OCI-LY1 (cell line): ENCODE measurements at regions not wholly inside any gene's neighbourhood (a gene's known extent, or its start where the extent isn't known, plus 50 kb on each side); places are given as distances from the start of the nearest gene placed in this dataset.

ENCODE experiments used
- H2AFZ ChIP-seq: fragments of 200-600 bp; sonication (generic), shearing (Covaris generic); 2 replicates; pipeline ENCODE4 v1.6.0; 2014; ENCODE audit warnings: antibody characterized with exemption, mild to moderate bottlenecking, low read length
- H3F3A ChIP-seq: fragments of 200-600 bp; sonication (generic), shearing (Covaris generic); 2 replicates; pipeline ENCODE4 v1.6.0; 2014; ENCODE audit warnings: mild to moderate bottlenecking, antibody characterized with exemption, low read length, moderate library complexity; ENCODE audit not compliant: insufficient read depth
- H3K27ac ChIP-seq: fragments of 200-600 bp; sonication (generic); 2 replicates; pipeline ENCODE4 v1.5.1; 2014; ENCODE audit warnings: low read length, mixed run types, mild to moderate bottlenecking, low read depth; ENCODE audit not compliant: poor library complexity, severe bottlenecking
- H3K27me3 ChIP-seq: fragments of 200-600 bp; sonication (generic); 2 replicates; pipeline ENCODE4 v1.6.0; 2014; ENCODE audit warnings: antibody characterized with exemption, mild to moderate bottlenecking, low read length, moderate library complexity; ENCODE audit not compliant: insufficient read depth
- H3K36me3 ChIP-seq: fragments of 200-600 bp; sonication (generic); 2 replicates; pipeline ENCODE4 v1.6.1; 2014; ENCODE audit warnings: mild to moderate bottlenecking, antibody characterized with exemption, low read length, moderate library complexity, mixed read lengths; ENCODE audit not compliant: insufficient read depth
- H3K4me1 ChIP-seq: fragments of 200-600 bp; sonication (generic); 2 replicates; pipeline ENCODE4 v1.5.1; 2014; ENCODE audit warnings: mild to moderate bottlenecking, low read length, moderate library complexity; ENCODE audit not compliant: insufficient read depth, severe bottlenecking
- H3K4me2 ChIP-seq: fragments of 200-600 bp; sonication (generic), shearing (Covaris generic); 2 replicates; pipeline ENCODE4 v1.6.1; 2014; ENCODE audit warnings: low read length
- H3K4me3 ChIP-seq: fragments of 200-600 bp; sonication (generic); 2 replicates; pipeline ENCODE4 v1.5.1; 2014; ENCODE audit warnings: low read length, low read depth, mild to moderate bottlenecking, mixed read lengths; ENCODE audit not compliant: poor library complexity, severe bottlenecking
- H3K79me2 ChIP-seq: fragments of 200-600 bp; shearing (Covaris generic); 2 replicates; pipeline ENCODE4 v1.6.1; 2016; ENCODE audit warnings: mixed run types, low read length, mixed read lengths; ENCODE audit not compliant: insufficient read depth
- H3K9ac ChIP-seq: fragments of 200-600 bp; sonication (generic), shearing (Covaris generic); 2 replicates; pipeline ENCODE4 v1.6.1; 2014; ENCODE audit warnings: mild to moderate bottlenecking, low read length, mixed read lengths
- H3K9me2 ChIP-seq: fragments of 200-600 bp; sonication (generic), shearing (Covaris generic); 2 replicates; pipeline ENCODE4 v1.6.1; 2014; ENCODE audit warnings: low read depth, mild to moderate bottlenecking, low read length, mixed read lengths
- H3K9me3 ChIP-seq: fragments of 200-600 bp; shearing (Covaris generic); 2 replicates; pipeline ENCODE4 v1.6.1; 2014; ENCODE audit warnings: low read length, mixed read lengths
- H4K20me1 ChIP-seq: fragments of 200-600 bp; sonication (generic), shearing (Covaris generic); 2 replicates; pipeline ENCODE4 v1.6.0; 2016; ENCODE audit warnings: mild to moderate bottlenecking, low read length; ENCODE audit not compliant: insufficient read depth
- EZH2 ChIP-seq: fragments of 200-600 bp; sonication (generic), shearing (Covaris generic); IDR thresholded peaks from 2 replicates; pipeline ENCODE4 v1.8.0; 2017; ENCODE audit warnings: borderline replicate concordance, mixed run types, mild to moderate bottlenecking, antibody characterized with exemption, low read length, moderate library complexity, mixed read lengths
- TF ChIP-seq, protein P1 (sequence below): fragments of 200-600 bp; sonication (generic), shearing (Covaris generic); IDR thresholded peaks from 2 replicates; pipeline ENCODE4 v1.5.1; 2017; ENCODE audit warnings: mild to moderate bottlenecking, antibody characterized with exemption, low read length, moderate library complexity, mixed read lengths

GRCh38 chr6:163731215-163732013, 316.9 kb downstream of the QKI start:
- Histone ChIP-seq H3F3A (no peaks in the 10 kb centered on the region), H3K79me2 (no peaks in the 10 kb centered on the region), H3K4me3 (no peak overlapping the region), H2AFZ (no peak overlapping the region), H4K20me1 (no peaks in the 10 kb centered on the region), H3K9me3 (no peaks in the 10 kb centered on the region), H3K27me3 (no peaks in the 10 kb centered on the region), H3K9ac (no peak overlapping the region), H3K4me2 (no peak overlapping the region), H3K4me1 (peaks cover 67% of the 10 kb centered on the region), H3K27ac (no peak overlapping the region), H3K36me3 (no peaks in the 10 kb centered on the region), H3K9me2 (no peaks in the 10 kb centered on the region)
- TF ChIP-seq, protein P1, sequence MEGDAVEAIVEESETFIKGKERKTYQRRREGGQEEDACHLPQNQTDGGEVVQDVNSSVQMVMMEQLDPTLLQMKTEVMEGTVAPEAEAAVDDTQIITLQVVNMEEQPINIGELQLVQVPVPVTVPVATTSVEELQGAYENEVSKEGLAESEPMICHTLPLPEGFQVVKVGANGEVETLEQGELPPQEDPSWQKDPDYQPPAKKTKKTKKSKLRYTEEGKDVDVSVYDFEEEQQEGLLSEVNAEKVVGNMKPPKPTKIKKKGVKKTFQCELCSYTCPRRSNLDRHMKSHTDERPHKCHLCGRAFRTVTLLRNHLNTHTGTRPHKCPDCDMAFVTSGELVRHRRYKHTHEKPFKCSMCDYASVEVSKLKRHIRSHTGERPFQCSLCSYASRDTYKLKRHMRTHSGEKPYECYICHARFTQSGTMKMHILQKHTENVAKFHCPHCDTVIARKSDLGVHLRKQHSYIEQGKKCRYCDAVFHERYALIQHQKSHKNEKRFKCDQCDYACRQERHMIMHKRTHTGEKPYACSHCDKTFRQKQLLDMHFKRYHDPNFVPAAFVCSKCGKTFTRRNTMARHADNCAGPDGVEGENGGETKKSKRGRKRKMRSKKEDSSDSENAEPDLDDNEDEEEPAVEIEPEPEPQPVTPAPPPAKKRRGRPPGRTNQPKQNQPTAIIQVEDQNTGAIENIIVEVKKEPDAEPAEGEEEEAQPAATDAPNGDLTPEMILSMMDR: no peak
- no peak for TF ChIP-seq EZH2

- H2AFZ ChIP-seq: no peak overlapping the region
- H3K4me2 ChIP-seq: no peak overlapping the region
- no peaks in the 10 kb centered on the region for H3K36me3 ChIP-seq
- no peaks in the 10 kb centered on the region for H3K9me2 ChIP-seq
- H3K9ac ChIP-seq: no peak overlapping the region
- H3K27ac ChIP-seq: no peak overlapping the region
- H3K9me3 ChIP-seq: no peaks in the 10 kb centered on the region
- TF ChIP-seq, protein P1: no peak
- no peak for TF ChIP-seq EZH2
- no peaks in the 10 kb centered on the region for H3F3A ChIP-seq
- H3K4me1 ChIP-seq: peaks cover 67% of the 10 kb centered on the region
- H3K27me3 ChIP-seq: no peaks in the 10 kb centered on the region
- no peaks in the 10 kb centered on the region for H3K79me2 ChIP-seq
- no peaks in the 10 kb centered on the region for H4K20me1 ChIP-seq
- H3K4me3 ChIP-seq: no peak overlapping the region
These were observed 316.0 kb downstream of the QKI start for GRCh38 chr6:163730246-163731210.

DNA sequence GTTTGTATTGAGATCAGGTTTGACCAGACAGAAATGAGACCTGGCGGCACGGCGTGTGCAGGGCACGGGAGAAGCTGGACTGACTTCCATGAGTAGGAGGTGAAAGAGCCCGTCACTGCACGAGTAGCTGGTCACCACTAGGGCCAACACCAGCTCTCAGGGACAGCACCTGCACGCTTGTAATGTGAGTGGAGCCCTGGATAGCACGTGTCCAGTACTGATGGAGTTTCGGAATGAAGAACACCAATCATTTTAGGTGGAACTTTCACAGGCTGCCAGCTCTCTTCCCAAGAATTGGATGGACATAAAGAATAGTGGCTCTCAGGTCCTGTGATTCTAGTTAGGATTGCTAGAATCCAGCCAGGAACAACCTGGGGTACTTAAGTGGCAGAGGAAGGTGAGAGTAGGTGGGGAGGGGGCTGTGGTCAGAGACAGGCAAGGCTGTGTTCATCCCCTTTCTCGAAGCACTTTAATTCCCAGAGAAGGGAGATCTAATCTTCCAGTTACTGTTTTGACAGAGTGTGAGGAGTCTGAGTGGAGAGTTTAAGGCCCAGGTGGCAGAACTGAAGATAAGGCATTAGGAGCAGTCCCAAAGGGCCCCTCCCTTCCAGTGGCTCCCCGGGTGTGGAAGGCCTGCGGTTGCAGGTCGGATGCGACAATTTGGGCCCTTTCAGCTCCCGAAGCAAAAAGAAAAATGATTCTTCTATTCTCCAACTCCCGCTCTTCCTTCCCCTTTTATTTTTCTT, 314.8 kb downstream of the QKI start:
- H2AFZ ChIP-seq: no peak overlapping the region
- H3K36me3 ChIP-seq: no peaks in the 10 kb centered on the region
- H4K20me1 ChIP-seq: no peaks in the 10 kb centered on the region
- TF ChIP-seq, protein P1: no peak
- TF ChIP-seq EZH2: no peak
- no peak overlapping the region for H3K4me3 ChIP-seq
- H3K4me2 ChIP-seq: no peak overlapping the region
- H3F3A ChIP-seq: no peaks in the 10 kb centered on the region
- no peaks in the 10 kb centered on the region for H3K9me2 ChIP-seq
- H3K27me3 ChIP-seq: no peaks in the 10 kb centered on the region
- peaks cover 67% of the 10 kb centered on the region for H3K4me1 ChIP-seq
- H3K9ac ChIP-seq: no peak overlapping the region
- H3K79me2 ChIP-seq: no peaks in the 10 kb centered on the region
- no peaks in the 10 kb centered on the region for H3K9me3 ChIP-seq
- peak overlapping the region; percentile 84 for H3K27ac ChIP-seq
